A549 (cell line): ENCODE measurements at regions not wholly inside any gene's neighbourhood (a gene's known extent, or its start where the extent isn't known, plus 50 kb on each side); places are given as distances from the start of the nearest gene placed in this dataset.

Experiments
- CEBPB ChIP-seq, 2 experiments: fragments of >200 bp in 1 of 2; sonication (Bioruptor Twin) in 1 of 2; formaldehyde crosslinking in 1 of 2; IDR thresholded peaks; 2 replicates each; pipeline ENCODE4 v1.6.1; 2012 to 2016
- JUN ChIP-seq, 2 experiments: fragments of >200 bp; sonication (Bioruptor Twin); formaldehyde crosslinking; IDR thresholded peaks; 2 replicates in 1 of 2; 3 replicates in 1 of 2; pipeline ENCODE4 v1.6.1; 2016 to 2017
- KDM5A ChIP-seq: fragments of 200-600 bp; sonication (generic); IDR thresholded peaks from 2 replicates; pipeline ENCODE4 v1.6.1; 2016; ENCODE audit warnings: antibody characterized with exemption, mild to moderate bottlenecking
- MYC ChIP-seq: IDR thresholded peaks from 2 replicates; pipeline ENCODE4 v1.6.1; 2012; ENCODE audit warnings: mild to moderate bottlenecking, inconsistent platforms, low read length, improper control_type of control experiment, borderline replicate concordance
- NFE2L2 ChIP-seq: fragments of 150-350 bp; conservative IDR thresholded peaks from 2 replicates; pipeline ENCODE4 v1.6.1; 2014; ENCODE audit warnings: low read length
- POLR2A ChIP-seq: IDR thresholded peaks from 2 replicates; pipeline ENCODE4 v1.6.1; 2012; ENCODE audit warnings: mild to moderate bottlenecking, low read length
- POLR2AphosphoS2 ChIP-seq: conservative IDR thresholded peaks from 2 replicates; pipeline ENCODE4 v1.6.1; 2012; ENCODE audit warnings: low read length, improper control_type of control experiment, inconsistent platforms
- RFX5 ChIP-seq: fragments of 450-650 bp; IDR thresholded peaks from 2 replicates; pipeline ENCODE4 v1.7.1; 2014; ENCODE audit warnings: antibody characterized with exemption, mild to moderate bottlenecking, moderate library complexity
- TF ChIP-seq, protein P1 (sequence below): fragments of >200 bp; sonication (Bioruptor Twin); formaldehyde crosslinking; IDR thresholded peaks from 3 replicates; pipeline ENCODE4 v1.5.1; 2016
- TF ChIP-seq, protein P2 (sequence below): fragments of 250-450 bp; sonication (Bioruptor Pico); IDR thresholded peaks from 2 replicates; pipeline ENCODE4 v1.5.0; 2021; ENCODE audit warnings: mild to moderate bottlenecking, moderate library complexity, borderline replicate concordance

DNA sequence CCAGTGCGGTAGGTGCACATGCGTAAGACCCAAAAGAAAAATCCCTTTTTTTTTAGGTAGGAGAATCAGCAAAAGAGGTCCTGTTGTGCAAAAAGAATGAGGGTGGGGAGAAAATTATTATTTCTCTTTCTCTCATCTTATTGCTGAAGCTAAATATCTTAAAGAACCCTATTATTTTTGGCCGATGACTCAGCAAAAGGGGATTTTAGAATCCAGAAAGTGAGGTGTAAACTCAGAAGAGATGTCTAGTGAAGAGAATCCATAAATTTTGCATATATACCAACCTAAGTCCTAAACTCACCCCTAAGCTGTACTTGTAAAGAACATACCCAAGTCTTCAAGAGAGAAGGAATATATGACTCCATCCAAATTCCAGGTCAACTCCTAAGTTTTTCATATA lies 386.3 kb upstream of the ZNF717 start:
- TF ChIP-seq, protein P1, sequence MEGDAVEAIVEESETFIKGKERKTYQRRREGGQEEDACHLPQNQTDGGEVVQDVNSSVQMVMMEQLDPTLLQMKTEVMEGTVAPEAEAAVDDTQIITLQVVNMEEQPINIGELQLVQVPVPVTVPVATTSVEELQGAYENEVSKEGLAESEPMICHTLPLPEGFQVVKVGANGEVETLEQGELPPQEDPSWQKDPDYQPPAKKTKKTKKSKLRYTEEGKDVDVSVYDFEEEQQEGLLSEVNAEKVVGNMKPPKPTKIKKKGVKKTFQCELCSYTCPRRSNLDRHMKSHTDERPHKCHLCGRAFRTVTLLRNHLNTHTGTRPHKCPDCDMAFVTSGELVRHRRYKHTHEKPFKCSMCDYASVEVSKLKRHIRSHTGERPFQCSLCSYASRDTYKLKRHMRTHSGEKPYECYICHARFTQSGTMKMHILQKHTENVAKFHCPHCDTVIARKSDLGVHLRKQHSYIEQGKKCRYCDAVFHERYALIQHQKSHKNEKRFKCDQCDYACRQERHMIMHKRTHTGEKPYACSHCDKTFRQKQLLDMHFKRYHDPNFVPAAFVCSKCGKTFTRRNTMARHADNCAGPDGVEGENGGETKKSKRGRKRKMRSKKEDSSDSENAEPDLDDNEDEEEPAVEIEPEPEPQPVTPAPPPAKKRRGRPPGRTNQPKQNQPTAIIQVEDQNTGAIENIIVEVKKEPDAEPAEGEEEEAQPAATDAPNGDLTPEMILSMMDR, result no peak
- TF ChIP-seq NFE2L2, result no peak; the same call in 1 of the 2 replicates
- no peak for TF ChIP-seq RFX5
- TF ChIP-seq POLR2A, result no peak
- TF ChIP-seq CEBPB (IDR thresholded peaks at IDR 0.05), result no peak
- TF ChIP-seq JUN (IDR thresholded peaks at IDR 0.05), result no peak
- TF ChIP-seq POLR2AphosphoS2, result no peak
- no peak for TF ChIP-seq KDM5A
- TF ChIP-seq MYC, result no peak
- TF ChIP-seq, protein P2, sequence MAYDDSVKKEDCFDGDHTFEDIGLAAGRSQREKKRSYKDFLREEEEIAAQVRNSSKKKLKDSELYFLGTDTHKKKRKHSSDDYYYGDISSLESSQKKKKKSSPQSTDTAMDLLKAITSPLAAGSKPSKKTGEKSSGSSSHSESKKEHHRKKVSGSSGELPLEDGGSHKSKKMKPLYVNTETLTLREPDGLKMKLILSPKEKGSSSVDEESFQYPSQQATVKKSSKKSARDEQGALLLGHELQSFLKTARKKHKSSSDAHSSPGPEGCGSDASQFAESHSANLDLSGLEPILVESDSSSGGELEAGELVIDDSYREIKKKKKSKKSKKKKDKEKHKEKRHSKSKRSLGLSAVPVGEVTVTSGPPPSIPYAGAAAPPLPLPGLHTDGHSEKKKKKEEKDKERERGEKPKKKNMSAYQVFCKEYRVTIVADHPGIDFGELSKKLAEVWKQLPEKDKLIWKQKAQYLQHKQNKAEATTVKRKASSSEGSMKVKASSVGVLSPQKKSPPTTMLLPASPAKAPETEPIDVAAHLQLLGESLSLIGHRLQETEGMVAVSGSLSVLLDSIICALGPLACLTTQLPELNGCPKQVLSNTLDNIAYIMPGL (CRISPR knock-in tag), result no peak
